ENCODE measurements at regions not wholly inside any gene's neighbourhood (a gene's known extent, or its start where the extent isn't known, plus 50 kb on each side); places are given as distances from the start of the nearest gene placed in this dataset.
A peak's percentile ranks its signal among the peaks of the same experiment; 100 is the strongest.

DNA sequence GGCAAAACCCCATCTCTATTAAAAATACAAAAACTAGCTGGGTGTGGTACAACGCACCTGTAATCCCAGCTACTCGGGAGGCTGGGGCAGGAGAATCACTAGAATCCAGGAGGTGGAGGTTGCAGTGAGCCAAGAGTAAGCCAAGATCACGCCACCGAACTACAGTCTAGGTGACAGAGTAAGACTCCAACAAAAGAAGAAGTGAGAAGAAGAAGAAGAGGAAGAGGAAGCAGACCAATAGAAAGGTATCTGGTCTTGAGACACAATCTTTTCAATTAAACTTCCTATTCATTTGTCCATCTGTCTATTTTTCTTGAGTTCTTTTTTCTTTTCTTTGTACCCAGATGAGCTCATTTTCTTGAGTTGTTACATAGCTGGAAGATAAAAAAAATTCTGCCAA, 55.7 kb upstream of the ACADM start:
- no peak overlapping the region for H3K4me3 ChIP-seq (ENCODE audit: low read depth, low read length)
- no peak for DNase-seq (ENCODE audit: low read depth)

DNA sequence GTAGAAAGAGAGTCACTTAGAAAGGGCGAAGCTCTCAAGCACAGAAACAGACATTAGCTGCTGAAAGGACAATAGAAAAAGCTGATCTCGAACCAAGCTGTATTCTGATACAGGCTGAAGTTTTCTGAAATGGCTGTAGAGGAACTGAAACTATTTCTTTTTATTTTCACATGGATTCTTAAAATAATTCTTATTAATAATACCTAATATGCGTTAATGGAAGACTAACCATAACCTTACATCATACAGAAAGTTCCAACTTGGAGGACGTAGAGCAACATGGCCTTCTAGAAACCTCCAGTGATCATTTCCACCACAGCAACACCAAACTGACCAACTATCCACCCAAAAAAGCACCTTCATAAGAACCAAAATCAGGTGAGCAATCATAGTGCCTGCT, 52.8 kb upstream of the ACADM start:
- no peak for DNase-seq (ENCODE audit: low read depth)
- H3K4me3 ChIP-seq (ENCODE audit: low read depth, low read length) = no peak overlapping the region

DNA sequence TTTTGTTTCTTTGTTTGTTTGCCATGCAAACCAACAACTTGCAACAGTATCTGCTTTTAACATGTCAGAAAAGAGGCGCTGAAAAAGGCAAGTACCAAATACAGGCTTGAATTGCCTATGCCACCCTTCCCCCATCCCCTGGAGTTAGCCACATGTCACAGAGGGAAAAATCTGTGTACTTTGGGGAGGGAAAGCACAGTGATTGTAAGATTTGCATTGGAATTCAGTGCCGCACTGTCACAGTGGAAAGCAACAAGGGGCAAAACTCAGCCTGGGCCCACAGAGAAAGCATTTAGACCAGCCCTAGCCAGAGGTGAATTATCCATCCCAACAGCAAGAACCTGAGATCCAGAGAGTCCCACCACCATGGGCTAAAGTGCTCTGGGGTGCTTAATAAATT, 52.4 kb upstream of the ACADM start:
- H3K4me3 ChIP-seq (ENCODE audit: low read depth, low read length) = no peak overlapping the region
- DNase-seq (ENCODE audit: low read depth) = no peak

DNA sequence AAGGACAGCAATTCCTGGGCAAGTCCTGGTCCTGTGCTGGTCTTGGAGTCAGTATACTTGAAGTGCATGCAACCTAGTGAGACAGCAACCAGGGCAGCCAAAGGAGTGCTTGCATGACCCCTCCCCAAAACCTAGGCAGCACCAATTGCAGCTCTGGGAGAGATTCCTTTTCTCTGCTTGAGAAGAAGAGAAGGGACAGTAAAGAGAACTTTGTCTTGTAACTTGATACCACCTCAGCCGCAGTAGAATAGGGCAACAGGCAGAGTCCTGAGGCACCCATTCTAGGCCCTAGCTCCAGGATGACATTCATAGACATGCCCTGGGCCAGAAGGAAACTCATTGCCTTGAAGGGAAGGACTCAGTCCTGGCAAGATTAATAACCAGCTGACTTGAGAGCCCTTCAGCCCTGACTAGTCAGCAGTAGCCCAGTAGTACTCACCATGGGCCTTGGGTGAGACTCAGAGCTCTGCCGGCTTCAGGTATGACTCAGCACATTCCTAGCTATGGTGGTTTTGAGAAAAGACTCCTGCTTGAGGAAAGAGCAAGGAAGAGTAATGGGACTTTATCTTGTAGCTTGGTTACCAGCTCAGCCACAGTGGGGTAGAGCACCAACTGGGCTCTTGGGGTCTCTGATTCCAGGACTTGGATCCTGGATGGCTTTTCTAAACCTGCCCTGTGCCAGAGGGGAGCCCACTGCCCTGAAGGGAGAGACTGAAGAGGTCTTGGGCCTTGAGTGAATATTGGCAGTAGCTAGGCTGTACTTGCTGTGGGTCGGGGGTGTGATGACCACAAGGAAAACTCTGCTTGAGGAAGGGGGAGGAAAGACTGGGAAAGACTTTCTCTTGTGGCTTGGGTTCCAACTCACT, 51.7 kb upstream of the ACADM start:
- H3K4me3 ChIP-seq (ENCODE audit: low read depth, low read length) = no peak overlapping the region
- DNase-seq (ENCODE audit: low read depth) = peak; percentile 49

DNA sequence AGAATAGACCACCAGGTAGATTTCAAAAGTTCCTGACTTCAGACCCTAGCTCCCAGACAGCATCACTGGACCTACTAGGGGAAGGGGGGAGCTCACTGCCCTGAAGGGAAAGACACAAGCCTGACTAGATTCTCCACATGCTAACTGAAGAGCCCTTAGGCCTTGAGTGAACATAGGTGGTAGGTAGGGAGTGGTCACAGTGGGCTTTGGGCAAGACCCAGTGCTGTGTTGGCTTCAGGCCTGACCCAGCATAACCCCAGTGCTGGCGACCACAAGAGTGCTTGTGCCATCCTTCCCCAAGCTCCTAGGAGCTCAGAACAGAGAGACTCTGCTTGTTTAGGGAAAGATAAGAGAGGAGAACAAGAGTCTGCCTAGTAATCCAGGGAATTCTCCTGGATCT, 51.1 kb upstream of the ACADM start:
- no peak overlapping the region for H3K4me3 ChIP-seq (ENCODE audit: low read depth, low read length)
- no peak for DNase-seq (ENCODE audit: low read depth)

DNA sequence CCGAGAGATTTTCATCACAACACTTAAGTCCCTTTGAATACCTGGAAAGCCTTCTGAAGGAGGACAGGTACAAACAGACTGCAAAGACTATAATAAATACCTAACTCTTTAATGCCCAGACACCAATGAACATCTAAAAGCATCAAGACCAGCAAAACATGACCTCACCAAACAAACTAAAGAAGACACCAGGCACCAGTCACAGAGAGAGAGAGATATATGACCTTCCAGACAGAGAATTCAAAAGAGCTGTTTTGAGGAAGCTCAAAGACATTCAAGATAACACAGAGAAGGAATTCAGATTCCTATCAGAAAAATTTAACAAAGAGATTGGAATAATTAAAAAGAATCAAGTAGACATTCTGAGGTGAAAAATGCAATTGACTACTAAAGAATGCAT, 50.6 kb upstream of the ACADM start:
- DNase-seq (ENCODE audit: low read depth) = no peak
- no peak overlapping the region for H3K4me3 ChIP-seq (ENCODE audit: low read depth, low read length)

Data from skeletal muscle cell (primary cell).